GM10266 (cell line): ENCODE measurements at regions not wholly inside any gene's neighbourhood (a gene's known extent, or its start where the extent isn't known, plus 50 kb on each side); places are given as distances from the start of the nearest gene placed in this dataset.

Source experiments
- DNase-seq: peaks from one replicate; pipeline ENCODE4 v3.0.0; 2012; ENCODE audit errors: extremely low spot score
- CTCF ChIP-seq: IDR thresholded peaks from 2 replicates; pipeline ENCODE4 v1.5.1; 2012; ENCODE audit warnings: mild to moderate bottlenecking, low read depth; ENCODE audit not compliant: control insufficient read depth, insufficient read depth; ENCODE audit errors: missing control alignments

DNA sequence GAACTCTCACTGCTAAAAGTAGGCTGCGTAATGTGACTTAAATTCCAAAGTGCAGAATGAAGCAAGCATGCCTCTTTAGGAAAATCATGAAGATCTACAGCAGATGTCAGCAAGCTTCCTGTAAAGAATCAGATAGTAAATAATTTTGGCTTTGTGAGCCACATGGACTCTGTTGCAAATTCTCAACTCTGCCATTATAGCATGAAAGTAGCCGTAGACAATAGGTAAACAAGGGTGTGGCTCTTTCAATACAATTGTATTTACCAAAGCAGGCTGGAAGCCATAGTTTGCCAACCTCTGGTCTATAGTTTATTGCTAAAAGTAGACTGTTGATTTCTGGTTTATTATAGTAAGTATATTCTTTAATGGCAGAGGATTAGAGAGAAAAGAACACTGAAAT, 80.3 kb upstream of the FAM9B start:
- no peak for DNase-seq
- TF ChIP-seq CTCF = no peak

DNA sequence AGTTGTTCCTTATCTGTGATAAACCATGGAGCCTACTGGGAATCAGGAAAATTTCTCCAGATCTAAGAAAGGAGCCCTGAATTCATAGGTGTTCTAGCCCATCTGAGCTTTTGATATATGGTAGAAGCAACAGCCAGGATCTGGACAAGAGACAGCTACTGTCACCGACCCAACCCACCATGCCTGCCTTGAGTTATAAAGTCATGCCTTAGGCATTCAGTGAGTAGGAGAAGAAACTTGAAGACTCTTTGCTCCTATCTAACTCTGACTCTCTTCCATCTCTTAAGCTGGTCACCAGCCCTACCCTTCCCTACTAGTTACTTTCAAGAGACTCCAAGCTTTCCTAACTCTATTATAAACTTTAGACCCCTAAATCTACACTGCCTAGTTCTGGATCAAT, 83.9 kb upstream of the FAM9B start:
- DNase-seq = no peak
- TF ChIP-seq CTCF = no peak

DNA sequence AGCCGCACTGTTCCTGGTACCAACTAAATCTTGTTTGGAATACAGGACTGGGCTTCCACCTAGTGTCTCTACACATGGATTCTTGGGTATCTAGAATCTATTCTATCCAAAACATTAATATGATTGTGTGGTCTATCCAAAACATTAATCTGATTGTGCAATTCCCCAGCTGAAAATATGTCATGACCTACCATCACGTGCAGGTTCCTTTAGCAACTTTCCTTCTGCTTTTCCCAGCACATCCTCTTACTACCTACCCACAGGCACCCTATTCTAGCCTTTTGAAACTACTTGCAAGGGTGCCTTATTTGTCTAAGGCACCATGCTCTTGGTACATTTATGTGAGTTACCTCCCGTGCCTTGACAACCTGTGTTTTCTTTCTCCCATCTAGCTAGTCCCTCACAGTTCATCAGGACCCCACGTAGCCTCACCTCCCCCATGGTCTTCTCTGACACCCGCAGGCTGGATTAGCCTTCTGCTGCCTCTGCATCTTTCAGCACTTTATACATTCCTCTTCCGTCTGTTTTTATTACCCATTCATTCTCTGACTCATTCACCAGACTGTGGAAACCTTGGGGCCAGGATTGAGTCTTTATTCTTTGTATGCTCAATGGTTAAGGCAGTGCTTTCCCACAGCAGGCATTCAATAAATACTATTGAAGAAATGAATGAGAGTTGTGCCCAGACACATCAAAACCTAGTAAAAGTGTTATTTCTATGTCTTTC, 88.8 kb upstream of the FAM9B start:
- TF ChIP-seq CTCF = no peak
- DNase-seq = no peak

DNA sequence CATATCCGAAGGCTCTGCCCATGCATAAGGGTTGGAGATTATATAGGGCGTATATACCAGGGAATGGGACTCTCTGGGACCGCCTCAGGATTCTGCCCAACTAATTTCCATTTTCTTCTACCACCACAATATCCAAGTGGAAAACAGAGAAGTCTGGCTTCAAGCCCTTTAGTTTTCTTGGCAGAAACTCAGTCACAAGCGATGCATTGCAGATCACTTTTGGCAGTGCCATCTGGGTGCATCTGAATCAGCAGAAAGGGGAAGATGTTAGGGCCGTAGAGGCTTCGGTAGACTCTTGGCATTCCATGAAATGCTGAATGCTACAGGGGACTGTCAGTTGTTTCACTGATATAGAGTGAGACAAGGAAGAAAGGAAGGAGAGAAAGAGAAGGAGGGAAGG, 94.1 kb upstream of the FAM9B start:
- DNase-seq = no peak
- TF ChIP-seq CTCF = no peak

DNA sequence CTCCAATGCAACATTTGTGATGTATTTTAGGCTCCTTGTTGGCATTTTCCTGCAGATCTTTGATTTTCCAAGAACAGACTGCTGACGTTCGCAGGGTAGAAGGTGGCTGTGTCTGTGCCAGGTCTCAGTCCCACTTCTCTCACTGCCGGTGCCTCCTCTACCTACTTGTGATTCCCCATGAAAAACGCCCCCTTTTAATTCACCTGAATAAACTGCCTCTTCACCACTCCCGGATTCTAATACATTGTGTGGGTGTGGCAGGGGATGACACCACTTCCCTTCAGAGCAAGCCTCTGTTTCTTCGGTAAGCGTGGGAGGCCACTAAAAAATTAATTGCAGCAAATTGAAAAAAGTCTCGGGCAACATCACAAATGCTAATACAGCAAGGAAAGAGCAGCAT, 96.1 kb upstream of the FAM9B start:
- TF ChIP-seq CTCF = no peak
- DNase-seq = no peak

DNA sequence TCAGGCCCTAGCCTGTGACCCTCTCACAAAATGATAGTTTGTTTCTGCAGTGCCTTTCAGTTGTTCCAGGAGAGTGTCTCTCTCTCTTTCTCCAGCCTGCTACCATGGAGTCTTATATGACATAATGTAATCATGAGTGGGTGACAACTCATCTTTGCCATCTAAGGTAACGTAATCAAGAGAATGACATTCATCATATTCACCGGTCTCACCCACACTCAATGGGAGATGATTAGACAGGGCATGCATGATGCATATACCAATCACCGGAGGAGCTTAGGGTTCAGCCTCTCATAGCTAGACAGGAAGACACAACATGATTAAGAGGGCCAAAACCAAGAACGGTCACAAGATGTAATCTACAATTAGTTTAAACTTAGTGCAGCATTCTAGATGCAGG, 97.1 kb upstream of the FAM9B start:
- DNase-seq = no peak
- no peak for TF ChIP-seq CTCF

- DNase-seq = no peak
- TF ChIP-seq CTCF = no peak
Measured at GRCh38 chrX:9132036-9132638, 98.2 kb upstream of the FAM9B start.
